Immature natural killer cell (primary cell): ENCODE measurements at regions not wholly inside any gene's neighbourhood (a gene's known extent, or its start where the extent isn't known, plus 50 kb on each side); places are given as distances from the start of the nearest gene placed in this dataset.

Source experiments
- DNase-seq, 3 donors: peaks; one replicate each; pipeline ENCODE4 v3.0.0; 2022; ENCODE audit warnings: mixed read lengths in 1 of 3
- H3K27ac Mint-ChIP-seq, 6 donors: one replicate each; pipeline ENCODE4 v1.8.0; 2020; ENCODE audit warnings: mixed read lengths in 6 of 6, mild to moderate bottlenecking in 5 of 6, inconsistent platforms in 4 of 6, moderate library complexity in 3 of 6
- H3K27me3 Mint-ChIP-seq, 3 donors: one replicate each; pipeline ENCODE4 v1.8.0; 2020 to 2021; ENCODE audit warnings: low read depth in 3 of 3, mild to moderate bottlenecking in 3 of 3, mixed read lengths in 3 of 3, moderate library complexity in 3 of 3, inconsistent platforms in 1 of 3
- H3K36me3 Mint-ChIP-seq, 3 donors: one replicate each; pipeline ENCODE4 v1.8.0; 2020; ENCODE audit warnings: mixed read lengths in 3 of 3, inconsistent platforms in 2 of 3, mild to moderate bottlenecking in 2 of 3
- H3K4me1 Mint-ChIP-seq, 2 donors: one replicate each; pipeline ENCODE4 v1.8.0; 2020; ENCODE audit warnings: inconsistent platforms in 2 of 2, mild to moderate bottlenecking in 2 of 2, mixed read lengths in 2 of 2, moderate library complexity in 1 of 2
- H3K4me3 Mint-ChIP-seq, 5 donors: one replicate each; pipeline ENCODE4 v1.8.0; 2020; ENCODE audit warnings: mild to moderate bottlenecking in 5 of 5, mixed read lengths in 5 of 5, inconsistent platforms in 3 of 5, moderate library complexity in 3 of 5
- H3K9me3 Mint-ChIP-seq, 6 donors: one replicate each; pipeline ENCODE4 v1.8.0; 2020; ENCODE audit warnings: mild to moderate bottlenecking in 6 of 6, mixed read lengths in 6 of 6, inconsistent platforms in 4 of 6, moderate library complexity in 3 of 6

GRCh38 chr13:22040810-22041364 is 370.0 kb downstream of the FGF9 start:
- H3K4me3 Mint-ChIP-seq: peak overlapping the region; percentile 59 to 89 (median 71)
- H3K9me3 Mint-ChIP-seq: peaks cover 0 to 1% (median 0%) of the 10 kb centered on the region in 6 donors
- peak in 1 of 3 donors; percentile 19 for DNase-seq
- H3K36me3 Mint-ChIP-seq: peaks cover 0 to 4% (median 3%) of the 10 kb centered on the region in 3 donors
- peak overlapping the region in 4 of 6 donors; percentile 3 to 71 (median 36) for H3K27ac Mint-ChIP-seq
- peaks cover 0 to 16% (median 2%) of the 10 kb centered on the region in 3 donors for H3K27me3 Mint-ChIP-seq
- H3K4me1 Mint-ChIP-seq: no peaks in the 10 kb centered on the region

- Mint-ChIP-seq H3K36me3 (peaks cover 0 to 4% (median 3%) of the 10 kb centered on the region in 3 donors), H3K4me1 (no peaks in the 10 kb centered on the region), H3K9me3 (peaks cover 0 to 1% (median 0%) of the 10 kb centered on the region in 6 donors), H3K27ac (no peak overlapping the region), H3K4me3 (peak overlapping the region in 2 of 5 donors; percentile 71 to 89), H3K27me3 (peaks cover 0 to 16% (median 2%) of the 10 kb centered on the region in 3 donors)
- no peak for DNase-seq
Observed at GRCh38 chr13:22041741-22042140, 370.9 kb downstream of the FGF9 start.

- no peak for DNase-seq
- Mint-ChIP-seq H3K4me3 (no peak overlapping the region), H3K9me3 (peaks cover 0 to 1% (median 0%) of the 10 kb centered on the region in 6 donors), H3K27me3 (peaks cover 0 to 8% (median 3%) of the 10 kb centered on the region in 3 donors), H3K36me3 (peaks cover 0 to 4% (median 3%) of the 10 kb centered on the region in 3 donors), H3K27ac (peak overlapping the region in 1 of 6 donors; percentile 8), H3K4me1 (peaks cover 24 to 28% of the 10 kb centered on the region in 2 donors)
Observed at GRCh38 chr13:22047082-22047784, 376.4 kb downstream of the FGF9 start.

- H3K27me3 Mint-ChIP-seq: peaks cover 0 to 10% (median 3%) of the 10 kb centered on the region in 3 donors
- no peak overlapping the region for H3K4me3 Mint-ChIP-seq
- peaks cover 0 to 1% (median 0%) of the 10 kb centered on the region in 6 donors for H3K9me3 Mint-ChIP-seq
- DNase-seq: no peak
- H3K27ac Mint-ChIP-seq: no peak overlapping the region
- H3K4me1 Mint-ChIP-seq: peaks cover 28 to 31% of the 10 kb centered on the region in 2 donors
- H3K36me3 Mint-ChIP-seq: peaks cover 0 to 4% (median 3%) of the 10 kb centered on the region in 3 donors
Observed at GRCh38 chr13:22047785-22048104, 376.9 kb downstream of the FGF9 start.

GRCh38 chr13:22049384-22049783 is 378.5 kb downstream of the FGF9 start:
- peak overlapping the region in 1 of 5 donors; percentile 2 for H3K4me3 Mint-ChIP-seq
- H3K27ac Mint-ChIP-seq: no peak overlapping the region
- H3K27me3 Mint-ChIP-seq: peaks cover 0 to 3% (median 3%) of the 10 kb centered on the region in 3 donors
- DNase-seq: no peak
- peaks cover 0 to 1% (median 0%) of the 10 kb centered on the region in 6 donors for H3K9me3 Mint-ChIP-seq
- H3K36me3 Mint-ChIP-seq: peaks cover 0 to 4% (median 0%) of the 10 kb centered on the region in 3 donors
- H3K4me1 Mint-ChIP-seq: peaks cover 28 to 31% of the 10 kb centered on the region in 2 donors

- H3K9me3 Mint-ChIP-seq: no peaks in the 10 kb centered on the region
- peak overlapping the region in 5 of 6 donors; percentile 31 to 71 (median 51) for H3K27ac Mint-ChIP-seq
- H3K27me3 Mint-ChIP-seq: peaks cover 0 to 3% (median 3%) of the 10 kb centered on the region in 3 donors
- H3K4me1 Mint-ChIP-seq: peaks cover 28 to 31% of the 10 kb centered on the region in 2 donors
- DNase-seq: peak; percentile 31 to 35 (median 32)
- H3K4me3 Mint-ChIP-seq: peak overlapping the region; percentile 34 to 80 (median 58)
- peaks cover 0 to 7% (median 3%) of the 10 kb centered on the region in 3 donors for H3K36me3 Mint-ChIP-seq
Observed at GRCh38 chr13:22050951-22051563, 380.2 kb downstream of the FGF9 start.

GRCh38 chr13:22053053-22053452 is 382.2 kb downstream of the FGF9 start:
- Mint-ChIP-seq H3K4me1 (peaks cover 28 to 31% of the 10 kb centered on the region in 2 donors), H3K4me3 (no peak overlapping the region), H3K27me3 (peaks cover 0 to 3% (median 3%) of the 10 kb centered on the region in 3 donors), H3K9me3 (no peaks in the 10 kb centered on the region), H3K36me3 (peaks cover 0 to 8% (median 3%) of the 10 kb centered on the region in 3 donors), H3K27ac (no peak overlapping the region)
- DNase-seq: no peak

- no peak overlapping the region for H3K4me3 Mint-ChIP-seq
Observed at GRCh38 chr13:22055259-22055658, 384.4 kb downstream of the FGF9 start.

GRCh38 chr13:22060187-22060586 is 389.3 kb downstream of the FGF9 start:
- Mint-ChIP-seq H3K4me3 (peak overlapping the region; percentile 2 to 62 (median 41)), H3K4me1 (peaks cover 55% of the 10 kb centered on the region in 2 donors), H3K27me3 (peaks cover 0 to 7% (median 5%) of the 10 kb centered on the region in 3 donors)

More at GRCh38 chr13:22055259-22055658, 384.4 kb downstream of the FGF9 start:
- DNase-seq: no peak
- Mint-ChIP-seq H3K4me1 (peaks cover 31 to 35% of the 10 kb centered on the region in 2 donors), H3K36me3 (peaks cover 0 to 8% (median 3%) of the 10 kb centered on the region in 3 donors), H3K27ac (peak overlapping the region in 1 of 6 donors; percentile 11), H3K27me3 (peaks cover 0 to 2% (median 0%) of the 10 kb centered on the region in 3 donors), H3K9me3 (no peaks in the 10 kb centered on the region)

GRCh38 chr13:22061371-22061805 is 390.5 kb downstream of the FGF9 start:
- Mint-ChIP-seq H3K27me3 (peaks cover 0 to 7% (median 5%) of the 10 kb centered on the region in 3 donors), H3K4me1 (peaks cover 56 to 59% of the 10 kb centered on the region in 2 donors), H3K36me3 (no peaks in the 10 kb centered on the region), H3K9me3 (no peaks in the 10 kb centered on the region), H3K4me3 (peak overlapping the region; percentile 61 to 83 (median 78)), H3K27ac (peak overlapping the region; percentile 82 to 97 (median 92))
- DNase-seq: peak; percentile 28 to 56 (median 39)

More at GRCh38 chr13:22060187-22060586, 389.3 kb downstream of the FGF9 start:
- DNase-seq: no peak
- H3K27ac Mint-ChIP-seq: peak overlapping the region; percentile 82 to 97 (median 92)
- peaks cover 0 to 8% (median 0%) of the 10 kb centered on the region in 3 donors for H3K36me3 Mint-ChIP-seq
- no peaks in the 10 kb centered on the region for H3K9me3 Mint-ChIP-seq

GRCh38 chr13:22061806-22062391 is 391.0 kb downstream of the FGF9 start:
- H3K9me3 Mint-ChIP-seq: no peaks in the 10 kb centered on the region
- peak overlapping the region; percentile 82 to 97 (median 92) for H3K27ac Mint-ChIP-seq
- peak overlapping the region; percentile 61 to 83 (median 78) for H3K4me3 Mint-ChIP-seq
- DNase-seq: peak; percentile 62 to 73 (median 63)
- H3K36me3 Mint-ChIP-seq: peaks cover 0 to under 1% (median 0%) of the 10 kb centered on the region in 3 donors
- H3K4me1 Mint-ChIP-seq: peaks cover 56 to 59% of the 10 kb centered on the region in 2 donors
- peaks cover 0 to 7% (median 5%) of the 10 kb centered on the region in 3 donors for H3K27me3 Mint-ChIP-seq

GRCh38 chr13:22062478-22063205 is 391.8 kb downstream of the FGF9 start:
- DNase-seq: peak in 1 of 3 donors; percentile 24
- H3K27me3 Mint-ChIP-seq: peaks cover 0 to 7% (median 5%) of the 10 kb centered on the region in 3 donors
- H3K4me1 Mint-ChIP-seq: peaks cover 56 to 59% of the 10 kb centered on the region in 2 donors

More at GRCh38 chr13:22062478-22063205, 391.8 kb downstream of the FGF9 start:
- H3K9me3 Mint-ChIP-seq: no peaks in the 10 kb centered on the region
- H3K36me3 Mint-ChIP-seq: peaks cover 0 to 3% (median 0%) of the 10 kb centered on the region in 3 donors
- peak overlapping the region; percentile 82 to 97 (median 92) for H3K27ac Mint-ChIP-seq
- peak overlapping the region; percentile 61 to 83 (median 78) for H3K4me3 Mint-ChIP-seq
